ENCODE measurements at regions not wholly inside any gene's neighbourhood (a gene's known extent, or its start where the extent isn't known, plus 50 kb on each side); places are given as distances from the start of the nearest gene placed in this dataset.

DNA sequence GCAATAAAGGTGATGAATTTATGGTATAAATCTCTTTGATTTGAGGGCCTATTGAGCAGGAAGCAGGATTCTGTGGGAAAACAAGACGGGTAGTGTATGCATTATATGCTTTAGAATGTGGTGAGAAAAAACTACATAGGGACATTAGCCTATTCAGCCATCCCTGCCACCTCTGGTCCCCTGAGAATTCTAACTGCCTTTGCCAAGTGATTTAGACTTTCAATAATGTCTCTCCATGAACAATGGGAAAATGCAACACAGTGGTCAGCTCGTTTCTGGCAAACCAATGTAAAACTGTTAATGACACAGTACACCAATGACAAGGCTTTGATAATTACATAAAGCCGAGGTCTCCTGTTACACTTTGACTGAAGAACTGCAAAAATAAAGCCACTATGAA, 314.7 kb upstream of the CNTN4 start:
- TF ChIP-seq CTCF (conservative IDR thresholded peaks at IDR 0.05; ENCODE audit: low read length) (no peak), EZH2phosphoT487 (IDR thresholded peaks at IDR 0.05; ENCODE audit: borderline replicate concordance) (no peak)
- Histone ChIP-seq H3K4me1 (ENCODE audit: insufficient read depth, low read length, poor library complexity, severe bottlenecking) (no peaks in the 10 kb centered on the region), H3K9me2 (replicated peaks; ENCODE audit: low read depth, low read length) (no peaks in the 10 kb centered on the region), H4K20me1 (ENCODE audit: insufficient read depth, low read length, poor library complexity, severe bottlenecking) (no peaks in the 10 kb centered on the region), H3K36me3 (ENCODE audit: insufficient read depth, low read length) (no peaks in the 10 kb centered on the region), H3K4me3 (ENCODE audit: low read length, poor library complexity, severe bottlenecking) (no peak overlapping the region), H3F3A (ENCODE audit: low read depth) (no peaks in the 10 kb centered on the region), H3K9ac (ENCODE audit: low read depth, low read length, poor library complexity, severe bottlenecking) (no peak overlapping the region), H3K79me2 (ENCODE audit: insufficient read depth, low read length) (no peaks in the 10 kb centered on the region), H3K4me2 (ENCODE audit: low read depth, low read length, poor library complexity, severe bottlenecking) (no peak overlapping the region), H3K27me3 (ENCODE audit: insufficient read depth, low read length, poor library complexity, severe bottlenecking) (no peaks in the 10 kb centered on the region), H3K9me3 (ENCODE audit: insufficient read depth, low read depth, low read length) (no peaks in the 10 kb centered on the region; the same call in 1 of the 2 replicates), H2AFZ (ENCODE audit: low read length) (no peak overlapping the region)

DNA sequence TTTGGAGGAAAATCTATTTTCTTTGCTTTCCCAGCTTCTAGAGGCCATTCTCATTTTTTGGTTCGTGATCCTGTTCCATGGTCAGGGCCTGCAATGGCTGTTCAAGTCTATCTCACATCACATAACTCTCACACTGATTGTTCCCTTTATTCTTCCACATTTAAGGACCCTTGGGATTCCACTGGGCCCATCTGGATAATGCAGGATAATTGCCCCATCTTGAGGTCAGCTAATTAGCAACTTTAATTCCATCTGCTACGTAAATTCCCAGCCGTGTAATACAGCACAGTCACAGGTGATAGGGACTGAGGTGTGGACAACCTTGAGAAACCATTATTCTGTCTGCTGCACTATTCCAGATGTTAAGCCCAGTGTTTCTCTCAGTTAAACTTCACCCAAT, 311.6 kb upstream of the CNTN4 start:
- Histone ChIP-seq H3K9me2 (replicated peaks; ENCODE audit: low read depth, low read length) (no peaks in the 10 kb centered on the region), H3K79me2 (ENCODE audit: insufficient read depth, low read length) (no peaks in the 10 kb centered on the region), H3K4me3 (ENCODE audit: low read length, poor library complexity, severe bottlenecking) (no peak overlapping the region), H4K20me1 (ENCODE audit: insufficient read depth, low read length, poor library complexity, severe bottlenecking) (no peaks in the 10 kb centered on the region), H3K36me3 (ENCODE audit: insufficient read depth, low read length) (no peaks in the 10 kb centered on the region), H3F3A (ENCODE audit: low read depth) (no peaks in the 10 kb centered on the region), H3K9ac (ENCODE audit: low read depth, low read length, poor library complexity, severe bottlenecking) (no peak overlapping the region), H3K9me3 (ENCODE audit: insufficient read depth, low read depth, low read length) (peaks cover 2% of the 10 kb centered on the region; the same call in 1 of the 2 replicates), H3K4me1 (ENCODE audit: insufficient read depth, low read length, poor library complexity, severe bottlenecking) (no peaks in the 10 kb centered on the region), H2AFZ (ENCODE audit: low read length) (no peak overlapping the region), H3K27me3 (ENCODE audit: insufficient read depth, low read length, poor library complexity, severe bottlenecking) (no peaks in the 10 kb centered on the region), H3K4me2 (ENCODE audit: low read depth, low read length, poor library complexity, severe bottlenecking) (no peak overlapping the region)
- TF ChIP-seq CTCF (conservative IDR thresholded peaks at IDR 0.05; ENCODE audit: low read length) (no peak), EZH2phosphoT487 (IDR thresholded peaks at IDR 0.05; ENCODE audit: borderline replicate concordance) (no peak)

DNA sequence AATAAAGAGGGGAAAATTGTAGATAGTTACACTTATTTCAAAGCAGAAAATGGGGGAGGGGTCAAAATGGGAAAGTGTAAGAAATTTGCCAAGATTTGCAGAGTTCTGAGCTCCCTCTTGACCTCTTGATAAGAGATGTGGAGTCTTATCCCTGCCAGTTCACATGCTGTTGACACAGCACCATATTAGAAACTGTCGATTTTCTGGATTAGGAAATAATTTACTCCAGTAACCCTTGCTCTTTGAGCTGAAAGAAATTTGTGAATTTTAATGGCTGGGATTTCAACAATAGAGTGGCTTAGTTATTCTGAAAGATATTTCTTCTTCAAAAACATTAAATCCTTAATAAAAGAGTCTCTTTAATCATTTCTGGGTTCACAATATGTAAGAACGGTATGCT, 306.2 kb upstream of the CNTN4 start:
- Histone ChIP-seq H3K36me3 (ENCODE audit: insufficient read depth, low read length) (no peaks in the 10 kb centered on the region), H3K79me2 (ENCODE audit: insufficient read depth, low read length) (no peaks in the 10 kb centered on the region), H3K4me1 (ENCODE audit: insufficient read depth, low read length, poor library complexity, severe bottlenecking) (no peaks in the 10 kb centered on the region), H3K9ac (ENCODE audit: low read depth, low read length, poor library complexity, severe bottlenecking) (no peak overlapping the region), H2AFZ (ENCODE audit: low read length) (no peak overlapping the region), H3F3A (ENCODE audit: low read depth) (no peaks in the 10 kb centered on the region), H3K9me3 (ENCODE audit: insufficient read depth, low read depth, low read length) (peaks cover 3% of the 10 kb centered on the region; the same call in 1 of the 2 replicates), H3K27me3 (ENCODE audit: insufficient read depth, low read length, poor library complexity, severe bottlenecking) (no peaks in the 10 kb centered on the region), H3K4me2 (ENCODE audit: low read depth, low read length, poor library complexity, severe bottlenecking) (no peak overlapping the region), H3K9me2 (replicated peaks; ENCODE audit: low read depth, low read length) (no peaks in the 10 kb centered on the region), H3K4me3 (ENCODE audit: low read length, poor library complexity, severe bottlenecking) (no peak overlapping the region), H4K20me1 (ENCODE audit: insufficient read depth, low read length, poor library complexity, severe bottlenecking) (no peaks in the 10 kb centered on the region)
- TF ChIP-seq EZH2phosphoT487 (IDR thresholded peaks at IDR 0.05; ENCODE audit: borderline replicate concordance) (no peak), CTCF (conservative IDR thresholded peaks at IDR 0.05; ENCODE audit: low read length) (no peak)

Data from Loucy (cell line).